HepG2 (cell line): ENCODE measurements at regions not wholly inside any gene's neighbourhood (a gene's known extent, or its start where the extent isn't known, plus 50 kb on each side); places are given as distances from the start of the nearest gene placed in this dataset.

Experiments
- ATAC-seq: fragments of 200-7000 bp; cut with Tn5 transposase; 3 replicates; pipeline ENCODE4 v1.9.1; 2020; ENCODE audit warnings: mild to moderate bottlenecking, moderate library complexity
- BruUV-seq: library from RNA; stranded (reverse); fragments of 400-500 nt; replicated peaks from 2 replicates; lab custom pipeline; 2021; lab: Mats Ljungman, UMichigan
- CTCF ChIA-PET: fragments of 300-600 bp; formaldehyde crosslinking; extraction: SDS; loops from one replicate; lab custom pipeline; 2021; ENCODE audit warnings: low total read pairs, inconsistent platforms, low intra/inter-chr PET ratio; lab: Yijun Ruan, JAX
- POLR2A ChIA-PET: fragments of 350-600 bp; sonication (Branson Sonifier 250); formaldehyde crosslinking; loops from one replicate; lab custom pipeline; 2020; ENCODE audit warnings: antibody characterized with exemption, inconsistent platforms; lab: Yijun Ruan, JAX
- DNase-seq: peaks from one replicate; pipeline ENCODE4 v3.0.0-alpha.2; 2015; ENCODE audit warnings: low spot score
- FAIRE-seq: peaks from 3 replicates; lab custom pipeline; 2011; peaks lifted over from hg19 to GRCh38; lab: Jason Lieb, UNC
- H2AFZ ChIP-seq: one replicate; pipeline ENCODE4 v1.6.1; 2011; ENCODE audit warnings: low read length, inconsistent platforms
- H3K27ac ChIP-seq: fragments of 300-600 bp; 3 replicates; pipeline ENCODE4 v1.8.0; 2011; ENCODE audit warnings: mixed run types, mild to moderate bottlenecking, mixed read lengths, low read length, inconsistent platforms; ENCODE audit not compliant: insufficient read depth; ENCODE audit errors: extremely low read length
- H3K27me3 ChIP-seq, 2 experiments: fragments of 200-600 bp in 1 of 2; 2 replicates in 1 of 2; 3 replicates in 1 of 2; pipeline versions ENCODE4 v1.6.0 to v1.8.0; 2011; ENCODE audit warnings: low read length in 2 of 2, mild to moderate bottlenecking in 2 of 2, moderate library complexity in 2 of 2, inconsistent platforms in 1 of 2; ENCODE audit not compliant: insufficient read depth in 2 of 2, control insufficient read depth in 1 of 2
- H3K36me3 ChIP-seq, 2 experiments: fragments of 200-600 bp in 1 of 2; replicated peaks in 1 of 2; 2 replicates in 1 of 2; 3 replicates in 1 of 2; pipeline versions ENCODE4 v1.5.1 to v1.8.0; 2011; ENCODE audit warnings: low read length in 2 of 2, inconsistent platforms in 1 of 2; ENCODE audit not compliant: insufficient read depth in 2 of 2, control insufficient read depth in 1 of 2
- H3K4me1 ChIP-seq: 2 replicates; pipeline ENCODE4 v1.5.1; 2012; ENCODE audit warnings: low read length, inconsistent platforms; ENCODE audit not compliant: insufficient read depth
- H3K4me2 ChIP-seq: 2 replicates; pipeline ENCODE4 v1.6.0; 2011; ENCODE audit warnings: low read depth, low read length, inconsistent platforms
- H3K4me3 ChIP-seq, 3 experiments: fragments of 200-600 bp in 1 of 3; sonication (generic), shearing (Covaris generic) in 1 of 3; replicated peaks in 1 of 3; 2 replicates each; pipeline ENCODE4 v1.5.1; 2011 to 2016; ENCODE audit warnings: low read length in 3 of 3, inconsistent platforms in 2 of 3, low read depth in 2 of 3, mild to moderate bottlenecking in 2 of 3, control low read depth in 1 of 3, mixed read lengths in 1 of 3; ENCODE audit not compliant: insufficient read depth in 1 of 3
- H3K79me2 ChIP-seq: one replicate; pipeline ENCODE4 v1.6.1; 2011; ENCODE audit warnings: low read length, inconsistent platforms; ENCODE audit not compliant: insufficient read depth
- H3K9ac ChIP-seq: 2 replicates; pipeline ENCODE4 v1.6.0; 2011; ENCODE audit warnings: mild to moderate bottlenecking, low read depth, low read length, inconsistent platforms; ENCODE audit not compliant: insufficient read depth
- H3K9me3 ChIP-seq: 2 replicates; pipeline ENCODE4 v1.5.1; 2012; ENCODE audit warnings: mild to moderate bottlenecking, low read length
- H4K20me1 ChIP-seq: 2 replicates; pipeline ENCODE4 v1.6.0; 2011; ENCODE audit warnings: inconsistent platforms, mild to moderate bottlenecking, low read length, moderate library complexity; ENCODE audit not compliant: insufficient read depth
- LCORL ChIP-seq, 2 experiments: fragments of 450-650 bp in 1 of 2; sonication (generic) in 1 of 2; formaldehyde crosslinking in 1 of 2; IDR thresholded peaks; 2 replicates each; pipeline versions ENCODE4 v1.5.0 to v1.6.1; 2017 to 2020; ENCODE audit warnings: antibody characterized with exemption in 1 of 2, missing genetic modification reagents in 1 of 2
- NFIC ChIP-seq: IDR thresholded peaks from 2 replicates; pipeline ENCODE4 v1.6.1; 2012; ENCODE audit warnings: mild to moderate bottlenecking, low read length, inconsistent platforms
- STAG1 ChIP-seq: sonication (generic); formaldehyde crosslinking; IDR thresholded peaks from 2 replicates; pipeline ENCODE4 v1.4.0; 2020; ENCODE audit warnings: missing genetic modification reagents
- ZNF878 ChIP-seq: sonication (generic); formaldehyde crosslinking; IDR thresholded peaks from 2 replicates; pipeline ENCODE4 v1.8.1; 2023; ENCODE audit warnings: mild to moderate bottlenecking, missing genetic modification reagents, moderate library complexity
- ZSCAN22 ChIP-seq: sonication (generic); formaldehyde crosslinking; IDR thresholded peaks from 2 replicates; pipeline ENCODE4 v1.4.0; 2020; ENCODE audit warnings: mild to moderate bottlenecking, missing genetic modification reagents
- WGBS: methylation state at CpG from one replicate; pipeline ENCODE4 v1.1.6; 2017; ENCODE audit warnings: low lambda C conversion rate; 5-methylcytosine and 5-hydroxymethylcytosine counted together
- in situ Hi-C: cut with HindIII; loops from 2 replicates; pipeline ENCODE4 v1.10.0; 2017; ENCODE audit warnings: low pct_unique_long_range_greater_than_20kb; ENCODE audit not compliant: extremely low pct_ligation_motif_present
- intact Hi-C: fragments of 100-400 bp; cut with micrococcal nuclease; formaldehyde crosslinking; loops from one replicate; pipeline ENCODE4 v1.10.0; 2022; ENCODE audit not compliant: unreplicated experiment

DNA sequence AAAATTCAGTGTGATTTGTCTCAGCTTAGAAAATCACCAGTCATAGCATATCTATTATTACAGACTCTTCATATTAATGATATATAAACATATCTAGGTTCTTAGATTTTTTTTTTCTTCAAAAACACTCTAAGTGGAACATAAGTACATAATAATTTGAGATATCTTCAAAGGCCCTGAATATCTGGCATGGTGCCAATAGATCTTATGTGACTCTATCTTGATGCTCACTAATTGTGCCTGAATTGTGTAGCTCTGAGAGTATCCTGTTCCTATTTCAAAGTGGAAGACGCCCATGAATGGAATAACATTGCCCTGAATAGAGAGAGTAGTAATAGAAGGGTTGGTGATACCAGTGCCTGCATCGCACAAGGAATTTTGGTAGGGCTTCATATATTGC, 1312.7 kb upstream of the USP15 start:
- Histone ChIP-seq H3K9ac (no peak overlapping the region), H3K9me3 (0 out of 2 replicates have a peak, but pooled peaks cover 4% of the 10 kb centered on the region), H3K27me3 (no peaks in the 10 kb centered on the region), H3K36me3 (no peaks in the 10 kb centered on the region)
- BruUV-seq, result no TSS peak
- no peak for DNase-seq
- no peak for FAIRE-seq
- intact Hi-C loops, result no loop called here
- no peak for ATAC-seq
- 5% methylated on average over 2 of the region's 2 CpGs for WGBS
- TF ChIP-seq ZSCAN22, result no peak
- peak; percentile 88 for TF ChIP-seq LCORL (IDR thresholded peaks at IDR 0.05)
- no peak for TF ChIP-seq LCORL (CRISPR knock-in tag; IDR thresholded peaks at IDR 0.05)
- TF ChIP-seq, all 625 proteins: peak for 1
- Histone ChIP-seq H3K27ac (no peak overlapping the region), H3K4me1 (no peaks in the 10 kb centered on the region), H3K4me3 (no peak overlapping the region), H2AFZ (no peak overlapping the region), H4K20me1 (no peaks in the 10 kb centered on the region), H3K4me2 (no peak overlapping the region), H3K79me2 (no peaks in the 10 kb centered on the region)
- in situ Hi-C loops, result no loop called here
- POLR2A ChIA-PET, result no interaction called here
- CTCF ChIA-PET, result no interaction called here

DNA sequence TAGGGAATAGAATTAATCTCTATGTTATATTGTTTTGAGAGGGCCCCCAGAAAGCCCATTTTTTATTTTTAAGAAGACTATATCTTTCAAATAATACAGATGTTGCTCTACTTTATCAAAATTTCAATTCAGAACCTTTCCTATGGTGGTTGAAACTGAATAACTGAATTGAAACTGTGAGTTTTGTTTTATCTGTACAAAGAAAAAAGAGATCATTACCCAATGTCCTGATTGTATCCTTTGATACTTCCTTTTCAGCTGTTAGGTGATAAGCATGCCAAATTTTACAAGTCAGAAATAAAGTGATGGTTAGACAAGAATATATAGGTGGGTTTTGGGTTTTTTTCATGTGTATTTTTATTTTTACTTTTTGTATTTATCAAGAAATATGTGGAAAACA, 1293.1 kb upstream of the USP15 start:
- peaks cover 11% of the 10 kb centered on the region for H3K9me3 ChIP-seq
- CTCF ChIA-PET, result no interaction called here
- TF ChIP-seq NFIC (no peak), ZNF878 (CRISPR knock-in tag) (no peak), STAG1 (CRISPR knock-in tag) (no peak)
- H3K4me1 ChIP-seq, result no peaks in the 10 kb centered on the region
- in situ Hi-C loops, result no loop called here
- no peak overlapping the region for H3K4me3 ChIP-seq
- DNase-seq (no peak), FAIRE-seq (no peak), ATAC-seq (no peak)
- POLR2A ChIA-PET, result no interaction called here
- no peak overlapping the region for H3K9ac ChIP-seq
- intact Hi-C loops, result loop anchor here (5.0 kb wide), 1 partner anchor 90 kb away; no protein-coding TSS in a partner anchor
- no TSS peak for BruUV-seq
- H3K4me2 ChIP-seq, result no peak overlapping the region
- H2AFZ ChIP-seq, result no peak overlapping the region
- no peaks in the 10 kb centered on the region for H3K79me2 ChIP-seq
- H4K20me1 ChIP-seq, result no peaks in the 10 kb centered on the region
- no peaks in the 10 kb centered on the region for H3K27me3 ChIP-seq
- no peaks in the 10 kb centered on the region for H3K36me3 ChIP-seq
- no peak overlapping the region for H3K27ac ChIP-seq
